Spleen (tissue), 7 donors: ENCODE measurements at regions not wholly inside any gene's neighbourhood (a gene's known extent, or its start where the extent isn't known, plus 50 kb on each side); places are given as distances from the start of the nearest gene placed in this dataset.

Experiments used
- CTCF ChIP-seq, 11 experiments: fragments of 200-600 bp in 7 of 11; fragments of 450-650 bp in 4 of 11; sonication (generic) in 4 of 11; IDR thresholded peaks in 8 of 11; conservative IDR thresholded peaks in 3 of 11; 1 replicate in 7 of 11; 2 replicates in 4 of 11; pipeline versions ENCODE4 v1.4.0 to v1.8.0; 2016 to 2021; ENCODE audit warnings: antibody characterized with exemption in 11 of 11, inconsistent platforms in 4 of 11, mild to moderate bottlenecking in 1 of 11
- POLR2A ChIP-seq, 3 donors: fragments of 450-650 bp; IDR thresholded peaks; one replicate each; pipeline ENCODE4 v1.5.1; 2017; ENCODE audit warnings: antibody characterized with exemption in 3 of 3, mild to moderate bottlenecking in 1 of 3
- POLR2AphosphoS5 ChIP-seq, 3 donors: sonication (generic); formaldehyde crosslinking; IDR thresholded peaks; one replicate each; pipeline ENCODE4 v1.5.1; 2017; ENCODE audit warnings: antibody characterized with exemption in 3 of 3
- donor health status: DM: no; HTN: no; CAD: no; lungs with moderate emphysema.
- donor health status: DM: no; HTN: no; CAD: no.
- donor health status: DM: no; HTN: no; CAD: no.

DNA sequence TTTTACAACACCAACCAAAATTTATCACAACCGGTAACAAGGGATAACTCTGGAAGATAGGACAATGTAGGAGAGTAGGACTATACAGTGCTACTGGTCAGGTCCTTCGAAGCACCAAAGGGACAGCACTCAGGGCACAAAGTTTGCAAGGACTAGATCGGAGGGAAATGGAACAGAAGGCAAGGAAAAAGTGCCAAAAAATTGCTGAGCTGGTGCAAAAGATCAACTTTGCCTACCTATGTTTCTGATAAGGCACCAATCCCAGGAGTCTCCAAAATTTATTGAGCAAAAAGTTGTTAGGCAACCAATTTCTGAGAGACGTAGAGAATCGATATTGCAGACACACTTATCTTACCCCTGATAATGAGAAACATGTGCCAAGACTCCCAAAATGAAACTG lies 160.0 kb upstream of the PLEKHA5 start:
- TF ChIP-seq POLR2AphosphoS5 (IDR thresholded peaks at IDR 0.05) (no peak), CTCF (IDR thresholded peaks at IDR 0.05 in 8 of 11, conservative IDR thresholded peaks at IDR 0.05 in 3 of 11) (no peak), POLR2A (IDR thresholded peaks at IDR 0.05) (no peak)
